WTC11 (cell line): ENCODE measurements at regions not wholly inside any gene's neighbourhood (a gene's known extent, or its start where the extent isn't known, plus 50 kb on each side); places are given as distances from the start of the nearest gene placed in this dataset.

Experiments
- ATAC-seq: fragments of 200-7000 bp; cut with Tn5 transposase; 2 replicates; pipeline ENCODE4 v1.10.0; 2021; ENCODE audit warnings: mild to moderate bottlenecking, moderate library complexity
- CTCF ChIA-PET: fragments of 300-600 bp; sonication (Branson Sonifier 250); formaldehyde crosslinking; loops from one replicate; lab custom pipeline; 2021; ENCODE audit warnings: antibody characterized with exemption; lab: Charles Lee
- POLR2A ChIA-PET: fragments of 350-600 bp; sonication (Branson Sonifier 250); formaldehyde crosslinking; loops from one replicate; lab custom pipeline; 2021; ENCODE audit warnings: antibody characterized with exemption; lab: Charles Lee
- DNase-seq: peaks from one replicate; pipeline ENCODE4 v3.0.0; 2021; ENCODE audit warnings: low spot score
- H3K27ac Mint-ChIP-seq: 2 replicates; pipeline ENCODE4 v1.8.0; 2021; ENCODE audit warnings: mixed read lengths
- H3K27me3 Mint-ChIP-seq: 2 replicates; pipeline ENCODE4 v1.8.0; 2021; ENCODE audit warnings: low read depth, mild to moderate bottlenecking, moderate library complexity, mixed read lengths
- H3K36me3 Mint-ChIP-seq: 2 replicates; pipeline ENCODE4 v1.8.0; 2021; ENCODE audit warnings: mixed read lengths
- H3K4me1 Mint-ChIP-seq: 2 replicates; pipeline ENCODE4 v1.8.0; 2022; ENCODE audit warnings: mixed read lengths
- H3K4me3 Mint-ChIP-seq: 2 replicates; pipeline ENCODE4 v1.8.0; 2021; ENCODE audit warnings: mild to moderate bottlenecking, moderate library complexity, mixed read lengths
- H3K9me3 Mint-ChIP-seq: 2 replicates; pipeline ENCODE4 v1.8.0; 2021; ENCODE audit warnings: mixed read lengths
- ATF1 ChIP-seq: sonication (generic); formaldehyde crosslinking; IDR thresholded peaks from 2 replicates; pipeline ENCODE4 v1.8.1; 2023; ENCODE audit warnings: mild to moderate bottlenecking, moderate library complexity, missing genetic modification reagents
- ESRRA ChIP-seq: sonication (generic); formaldehyde crosslinking; IDR thresholded peaks from 2 replicates; pipeline ENCODE4 v1.8.1; 2022; ENCODE audit warnings: mild to moderate bottlenecking, missing genetic modification reagents, borderline replicate concordance
- FOXK1 ChIP-seq: sonication (generic); formaldehyde crosslinking; IDR thresholded peaks from 2 replicates; pipeline ENCODE4 v1.8.0; 2022; ENCODE audit warnings: mild to moderate bottlenecking, moderate library complexity, missing genetic modification reagents
- GRHL2 ChIP-seq: fragments of 250-450 bp; sonication (Bioruptor Pico); IDR thresholded peaks from 2 replicates; pipeline ENCODE4 v1.8.0; 2022; ENCODE audit warnings: mild to moderate bottlenecking, moderate library complexity; ENCODE audit not compliant: insufficient replicate concordance, severe bottlenecking
- MXD4 ChIP-seq: fragments of 250-450 bp; sonication (Bioruptor Pico); IDR thresholded peaks from 2 replicates; pipeline ENCODE4 v1.8.0; 2021; ENCODE audit warnings: mild to moderate bottlenecking, moderate library complexity, borderline replicate concordance
- NFATC4 ChIP-seq: fragments of 250-450 bp; sonication (Bioruptor Pico); IDR thresholded peaks from 2 replicates; pipeline ENCODE4 v1.9.0; 2021; ENCODE audit warnings: mild to moderate bottlenecking
- TEAD4 ChIP-seq: sonication (generic); formaldehyde crosslinking; IDR thresholded peaks from 2 replicates; pipeline ENCODE4 v1.8.0; 2022; ENCODE audit warnings: mild to moderate bottlenecking, missing genetic modification reagents
- ZNF121 ChIP-seq: sonication (generic); formaldehyde crosslinking; IDR thresholded peaks from 2 replicates; pipeline ENCODE4 v1.8.0; 2023; ENCODE audit warnings: missing genetic modification reagents
- ZNF396 ChIP-seq: fragments of 250-450 bp; sonication (Bioruptor Pico); IDR thresholded peaks from 2 replicates; pipeline ENCODE4 v1.8.0; 2021; ENCODE audit warnings: mild to moderate bottlenecking, moderate library complexity, borderline replicate concordance
- TF ChIP-seq, protein P1 (sequence below): fragments of 200-600 bp; IDR thresholded peaks from 2 replicates; pipeline ENCODE4 v1.8.0; 2022; ENCODE audit warnings: antibody characterized with exemption
- TF ChIP-seq, protein P2 (sequence below): sonication (generic); formaldehyde crosslinking; IDR thresholded peaks from 2 replicates; pipeline ENCODE4 v1.8.0; 2022; ENCODE audit warnings: mild to moderate bottlenecking, missing genetic modification reagents
- TF ChIP-seq, protein P3 (sequence below): sonication (generic); formaldehyde crosslinking; IDR thresholded peaks from 2 replicates; pipeline ENCODE4 v1.8.1; 2022; ENCODE audit warnings: low read depth, mild to moderate bottlenecking, moderate library complexity, missing genetic modification reagents, borderline replicate concordance
- TF ChIP-seq, protein P4 (sequence below): fragments of 250-450 bp; sonication (Bioruptor Pico); IDR thresholded peaks from 2 replicates; pipeline ENCODE4 v2.1.2; 2022; ENCODE audit warnings: mild to moderate bottlenecking, moderate library complexity
- TF ChIP-seq, protein P5 (sequence below): fragments of 250-450 bp; sonication (Bioruptor Pico); conservative IDR thresholded peaks from 2 replicates; pipeline ENCODE4 v1.9.0; 2021; ENCODE audit warnings: mild to moderate bottlenecking
- TF ChIP-seq, protein P6 (sequence below): fragments of 250-450 bp; sonication (Bioruptor Pico); IDR thresholded peaks from 2 replicates; pipeline ENCODE4 v1.9.0; 2021; ENCODE audit warnings: moderate library complexity, mild to moderate bottlenecking, inconsistent platforms, borderline replicate concordance
- TF ChIP-seq, protein P7 (sequence below): sonication (generic); formaldehyde crosslinking; IDR thresholded peaks from 2 replicates; pipeline ENCODE4 v1.8.0; 2023; ENCODE audit warnings: missing genetic modification reagents, mild to moderate bottlenecking, borderline replicate concordance
- TF ChIP-seq, protein P8 (sequence below): sonication (generic); formaldehyde crosslinking; IDR thresholded peaks from 2 replicates; pipeline ENCODE4 v1.8.1; 2023; ENCODE audit warnings: mild to moderate bottlenecking, missing genetic modification reagents

DNA sequence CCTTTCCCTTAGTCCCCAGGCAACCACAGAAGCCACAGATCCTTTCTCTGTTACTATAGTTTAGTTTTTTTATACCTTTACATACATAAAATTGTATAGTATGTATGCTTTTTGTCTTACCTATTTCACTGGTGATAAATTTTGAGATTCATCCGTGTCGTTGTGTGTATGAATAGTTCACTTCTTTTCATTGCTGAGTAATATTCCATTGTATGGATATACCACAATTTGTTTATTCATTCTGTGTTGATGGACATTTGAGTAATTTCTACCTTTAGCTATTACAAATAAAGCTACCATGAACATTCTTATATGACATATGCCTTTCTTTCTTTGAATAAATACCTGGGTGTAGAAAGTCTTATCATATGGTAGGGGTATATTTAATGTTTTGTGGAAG lies 102.8 kb upstream of the CERS6 start:
- ChIA-PET POLR2A (no interaction called here), CTCF (no interaction called here)
- Mint-ChIP-seq H3K9me3 (peaks cover 20% of the 10 kb centered on the region), H3K4me1 (peaks cover 20% of the 10 kb centered on the region), H3K4me3 (no peak overlapping the region), H3K27ac (no peak overlapping the region), H3K36me3 (peaks cover 19% of the 10 kb centered on the region), H3K27me3 (no peaks in the 10 kb centered on the region; the same call in 1 of the 2 replicates)
- DNase-seq: no peak
- ATAC-seq: no peak
- TF ChIP-seq TEAD4 (CRISPR knock-in tag) (no peak), ATF1 (CRISPR knock-in tag) (no peak), ZNF121 (no peak), ESRRA (CRISPR knock-in tag) (no peak), GRHL2 (CRISPR knock-in tag) (no peak), ZNF396 (CRISPR knock-in tag) (no peak), MXD4 (CRISPR knock-in tag) (no peak), FOXK1 (CRISPR knock-in tag) (no peak), NFATC4 (no peak)
- TF ChIP-seq, protein P1, sequence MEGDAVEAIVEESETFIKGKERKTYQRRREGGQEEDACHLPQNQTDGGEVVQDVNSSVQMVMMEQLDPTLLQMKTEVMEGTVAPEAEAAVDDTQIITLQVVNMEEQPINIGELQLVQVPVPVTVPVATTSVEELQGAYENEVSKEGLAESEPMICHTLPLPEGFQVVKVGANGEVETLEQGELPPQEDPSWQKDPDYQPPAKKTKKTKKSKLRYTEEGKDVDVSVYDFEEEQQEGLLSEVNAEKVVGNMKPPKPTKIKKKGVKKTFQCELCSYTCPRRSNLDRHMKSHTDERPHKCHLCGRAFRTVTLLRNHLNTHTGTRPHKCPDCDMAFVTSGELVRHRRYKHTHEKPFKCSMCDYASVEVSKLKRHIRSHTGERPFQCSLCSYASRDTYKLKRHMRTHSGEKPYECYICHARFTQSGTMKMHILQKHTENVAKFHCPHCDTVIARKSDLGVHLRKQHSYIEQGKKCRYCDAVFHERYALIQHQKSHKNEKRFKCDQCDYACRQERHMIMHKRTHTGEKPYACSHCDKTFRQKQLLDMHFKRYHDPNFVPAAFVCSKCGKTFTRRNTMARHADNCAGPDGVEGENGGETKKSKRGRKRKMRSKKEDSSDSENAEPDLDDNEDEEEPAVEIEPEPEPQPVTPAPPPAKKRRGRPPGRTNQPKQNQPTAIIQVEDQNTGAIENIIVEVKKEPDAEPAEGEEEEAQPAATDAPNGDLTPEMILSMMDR: no peak
- TF ChIP-seq, protein P2, sequence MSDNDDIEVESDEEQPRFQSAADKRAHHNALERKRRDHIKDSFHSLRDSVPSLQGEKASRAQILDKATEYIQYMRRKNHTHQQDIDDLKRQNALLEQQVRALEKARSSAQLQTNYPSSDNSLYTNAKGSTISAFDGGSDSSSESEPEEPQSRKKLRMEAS (CRISPR knock-in tag): no peak
- TF ChIP-seq, protein P3, sequence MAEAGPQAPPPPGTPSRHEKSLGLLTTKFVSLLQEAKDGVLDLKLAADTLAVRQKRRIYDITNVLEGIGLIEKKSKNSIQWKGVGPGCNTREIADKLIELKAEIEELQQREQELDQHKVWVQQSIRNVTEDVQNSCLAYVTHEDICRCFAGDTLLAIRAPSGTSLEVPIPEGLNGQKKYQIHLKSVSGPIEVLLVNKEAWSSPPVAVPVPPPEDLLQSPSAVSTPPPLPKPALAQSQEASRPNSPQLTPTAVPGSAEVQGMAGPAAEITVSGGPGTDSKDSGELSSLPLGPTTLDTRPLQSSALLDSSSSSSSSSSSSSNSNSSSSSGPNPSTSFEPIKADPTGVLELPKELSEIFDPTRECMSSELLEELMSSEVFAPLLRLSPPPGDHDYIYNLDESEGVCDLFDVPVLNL (CRISPR knock-in tag): no peak
- TF ChIP-seq, protein P4, sequence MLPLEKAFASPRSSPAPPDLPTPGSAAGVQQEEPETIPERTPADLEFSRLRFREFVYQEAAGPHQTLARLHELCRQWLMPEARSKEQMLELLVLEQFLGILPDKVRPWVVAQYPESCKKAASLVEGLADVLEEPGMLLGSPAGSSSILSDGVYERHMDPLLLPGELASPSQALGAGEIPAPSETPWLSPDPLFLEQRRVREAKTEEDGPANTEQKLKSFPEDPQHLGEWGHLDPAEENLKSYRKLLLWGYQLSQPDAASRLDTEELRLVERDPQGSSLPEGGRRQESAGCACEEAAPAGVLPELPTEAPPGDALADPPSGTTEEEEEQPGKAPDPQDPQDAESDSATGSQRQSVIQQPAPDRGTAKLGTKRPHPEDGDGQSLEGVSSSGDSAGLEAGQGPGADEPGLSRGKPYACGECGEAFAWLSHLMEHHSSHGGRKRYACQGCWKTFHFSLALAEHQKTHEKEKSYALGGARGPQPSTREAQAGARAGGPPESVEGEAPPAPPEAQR: no peak
- TF ChIP-seq, protein P5, sequence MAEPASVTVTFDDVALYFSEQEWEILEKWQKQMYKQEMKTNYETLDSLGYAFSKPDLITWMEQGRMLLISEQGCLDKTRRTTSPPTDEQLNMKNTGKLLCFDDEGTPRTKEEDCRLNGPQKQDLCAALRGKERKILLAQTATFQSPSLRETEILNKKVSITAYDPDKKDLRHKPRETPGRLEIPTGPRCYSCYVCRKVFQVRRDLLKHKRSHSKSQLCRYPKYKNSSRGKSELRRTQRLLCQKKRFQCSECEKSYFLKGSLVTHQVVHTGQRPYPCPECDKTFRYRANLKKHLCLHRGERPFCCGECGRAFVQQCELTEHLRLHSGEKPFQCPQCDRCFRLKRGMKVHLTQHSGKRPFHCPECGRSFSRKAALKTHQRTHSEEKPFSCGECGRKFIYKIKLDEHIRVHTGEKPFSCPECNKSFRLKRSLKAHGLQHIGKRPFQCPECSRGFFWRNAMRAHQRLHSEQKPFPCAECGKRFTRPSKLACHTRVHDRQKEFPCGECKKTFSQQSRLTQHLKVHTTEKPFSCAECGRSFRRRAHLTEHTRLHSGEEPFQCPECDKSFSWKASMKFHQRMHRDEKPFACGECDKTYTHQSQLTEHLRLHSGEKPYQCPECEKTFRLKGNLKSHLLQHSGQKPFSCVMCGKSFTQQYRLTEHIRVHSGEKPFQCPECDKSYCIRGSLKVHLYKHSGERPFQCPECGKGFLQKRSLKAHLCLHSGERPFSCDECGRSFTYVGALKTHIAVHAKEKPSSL: no peak
- TF ChIP-seq, protein P6, sequence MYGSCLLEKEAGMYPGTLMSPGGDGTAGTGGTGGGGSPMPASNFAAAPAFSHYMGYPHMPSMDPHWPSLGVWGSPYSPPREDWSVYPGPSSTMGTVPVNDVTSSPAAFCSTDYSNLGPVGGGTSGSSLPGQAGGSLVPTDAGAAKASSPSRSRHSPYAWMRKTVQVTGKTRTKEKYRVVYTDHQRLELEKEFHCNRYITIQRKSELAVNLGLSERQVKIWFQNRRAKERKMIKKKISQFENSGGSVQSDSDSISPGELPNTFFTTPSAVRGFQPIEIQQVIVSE: no peak
- TF ChIP-seq, protein P7, sequence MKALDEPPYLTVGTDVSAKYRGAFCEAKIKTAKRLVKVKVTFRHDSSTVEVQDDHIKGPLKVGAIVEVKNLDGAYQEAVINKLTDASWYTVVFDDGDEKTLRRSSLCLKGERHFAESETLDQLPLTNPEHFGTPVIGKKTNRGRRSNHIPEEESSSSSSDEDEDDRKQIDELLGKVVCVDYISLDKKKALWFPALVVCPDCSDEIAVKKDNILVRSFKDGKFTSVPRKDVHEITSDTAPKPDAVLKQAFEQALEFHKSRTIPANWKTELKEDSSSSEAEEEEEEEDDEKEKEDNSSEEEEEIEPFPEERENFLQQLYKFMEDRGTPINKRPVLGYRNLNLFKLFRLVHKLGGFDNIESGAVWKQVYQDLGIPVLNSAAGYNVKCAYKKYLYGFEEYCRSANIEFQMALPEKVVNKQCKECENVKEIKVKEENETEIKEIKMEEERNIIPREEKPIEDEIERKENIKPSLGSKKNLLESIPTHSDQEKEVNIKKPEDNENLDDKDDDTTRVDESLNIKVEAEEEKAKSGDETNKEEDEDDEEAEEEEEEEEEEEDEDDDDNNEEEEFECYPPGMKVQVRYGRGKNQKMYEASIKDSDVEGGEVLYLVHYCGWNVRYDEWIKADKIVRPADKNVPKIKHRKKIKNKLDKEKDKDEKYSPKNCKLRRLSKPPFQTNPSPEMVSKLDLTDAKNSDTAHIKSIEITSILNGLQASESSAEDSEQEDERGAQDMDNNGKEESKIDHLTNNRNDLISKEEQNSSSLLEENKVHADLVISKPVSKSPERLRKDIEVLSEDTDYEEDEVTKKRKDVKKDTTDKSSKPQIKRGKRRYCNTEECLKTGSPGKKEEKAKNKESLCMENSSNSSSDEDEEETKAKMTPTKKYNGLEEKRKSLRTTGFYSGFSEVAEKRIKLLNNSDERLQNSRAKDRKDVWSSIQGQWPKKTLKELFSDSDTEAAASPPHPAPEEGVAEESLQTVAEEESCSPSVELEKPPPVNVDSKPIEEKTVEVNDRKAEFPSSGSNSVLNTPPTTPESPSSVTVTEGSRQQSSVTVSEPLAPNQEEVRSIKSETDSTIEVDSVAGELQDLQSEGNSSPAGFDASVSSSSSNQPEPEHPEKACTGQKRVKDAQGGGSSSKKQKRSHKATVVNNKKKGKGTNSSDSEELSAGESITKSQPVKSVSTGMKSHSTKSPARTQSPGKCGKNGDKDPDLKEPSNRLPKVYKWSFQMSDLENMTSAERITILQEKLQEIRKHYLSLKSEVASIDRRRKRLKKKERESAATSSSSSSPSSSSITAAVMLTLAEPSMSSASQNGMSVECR (CRISPR knock-in tag): no peak
- TF ChIP-seq, protein P8, sequence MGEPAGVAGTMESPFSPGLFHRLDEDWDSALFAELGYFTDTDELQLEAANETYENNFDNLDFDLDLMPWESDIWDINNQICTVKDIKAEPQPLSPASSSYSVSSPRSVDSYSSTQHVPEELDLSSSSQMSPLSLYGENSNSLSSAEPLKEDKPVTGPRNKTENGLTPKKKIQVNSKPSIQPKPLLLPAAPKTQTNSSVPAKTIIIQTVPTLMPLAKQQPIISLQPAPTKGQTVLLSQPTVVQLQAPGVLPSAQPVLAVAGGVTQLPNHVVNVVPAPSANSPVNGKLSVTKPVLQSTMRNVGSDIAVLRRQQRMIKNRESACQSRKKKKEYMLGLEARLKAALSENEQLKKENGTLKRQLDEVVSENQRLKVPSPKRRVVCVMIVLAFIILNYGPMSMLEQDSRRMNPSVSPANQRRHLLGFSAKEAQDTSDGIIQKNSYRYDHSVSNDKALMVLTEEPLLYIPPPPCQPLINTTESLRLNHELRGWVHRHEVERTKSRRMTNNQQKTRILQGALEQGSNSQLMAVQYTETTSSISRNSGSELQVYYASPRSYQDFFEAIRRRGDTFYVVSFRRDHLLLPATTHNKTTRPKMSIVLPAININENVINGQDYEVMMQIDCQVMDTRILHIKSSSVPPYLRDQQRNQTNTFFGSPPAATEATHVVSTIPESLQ (CRISPR knock-in tag): no peak
